ENCODE measurements at regions not wholly inside any gene's neighbourhood (a gene's known extent, or its start where the extent isn't known, plus 50 kb on each side); places are given as distances from the start of the nearest gene placed in this dataset.

DNA sequence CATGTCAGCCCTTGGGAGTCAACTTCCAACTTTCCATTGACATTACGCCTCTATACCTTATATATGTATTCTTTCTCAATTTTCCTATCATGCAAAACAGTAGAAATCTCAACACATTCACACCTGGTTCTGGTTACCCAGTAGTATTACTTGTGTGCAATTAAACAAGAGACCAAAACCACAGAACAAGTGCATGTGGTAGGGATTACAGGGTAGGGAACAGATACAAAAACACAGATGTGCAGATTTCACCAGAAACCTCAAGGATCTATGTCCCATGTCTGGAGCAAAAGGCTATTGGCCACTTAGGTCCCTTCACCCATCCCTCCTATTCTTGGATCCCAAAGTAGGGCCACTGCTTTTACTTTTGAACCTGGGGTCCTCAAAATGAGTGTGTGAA lies 143.6 kb upstream of the ZCCHC13 start:
- Histone ChIP-seq H3K36me3 (replicated peaks in 1 of 2; ENCODE audit: control insufficient read depth in 1 of 2, insufficient read depth in 2 of 2, low read length in 2 of 2) (no peaks in the 10 kb centered on the region), H3K4me2 (ENCODE audit: low read depth, low read length) (no peak overlapping the region), H3K9ac (ENCODE audit: insufficient read depth, low read depth, low read length) (no peak overlapping the region), H3K27me3 (ENCODE audit: control insufficient read depth in 1 of 2, insufficient read depth in 2 of 2, low read length in 2 of 2) (no peaks in the 10 kb centered on the region), H4K20me1 (ENCODE audit: insufficient read depth, low read length) (no peaks in the 10 kb centered on the region), H3K4me1 (ENCODE audit: insufficient read depth, low read length) (no peaks in the 10 kb centered on the region), H3K4me3 (replicated peaks in 1 of 3; ENCODE audit: insufficient read depth in 1 of 3, low read depth in 2 of 3, low read length in 3 of 3) (no peak overlapping the region), H2AFZ (ENCODE audit: low read length) (no peak overlapping the region), H3K9me3 (ENCODE audit: low read length) (no peaks in the 10 kb centered on the region), H3K27ac (ENCODE audit: extremely low read length, insufficient read depth, low read length) (no peak overlapping the region), H3K79me2 (ENCODE audit: insufficient read depth, low read length) (no peaks in the 10 kb centered on the region)
- DNase-seq (ENCODE audit: low spot score), result no peak
- ATAC-seq, result no peak
- ChIA-PET CTCF (ENCODE audit: low intra/inter-chr PET ratio, low total read pairs) (no interaction called here), POLR2A (no interaction called here)
- WGBS (ENCODE audit: low lambda C conversion rate), result 100% methylated on average over 1 of the region's 1 CpG
- in situ Hi-C loops (cut with HindIII; ENCODE audit: extremely low pct_ligation_motif_present, low pct_unique_long_range_greater_than_20kb) (no loop called here), intact Hi-C loops (cut with micrococcal nuclease; ENCODE audit: unreplicated experiment) (no loop called here)
- TF ChIP-seq SP140L (CRISPR knock-in tag; IDR thresholded peaks at IDR 0.05; ENCODE audit: borderline replicate concordance), result no peak
- no peak for TF ChIP-seq HOXD1 (CRISPR knock-in tag; IDR thresholded peaks at IDR 0.05)
- no peak for TF ChIP-seq MBD4 (IDR thresholded peaks at IDR 0.05; ENCODE audit: borderline replicate concordance, low read length)
- TF ChIP-seq ZNF652 (CRISPR knock-in tag; IDR thresholded peaks at IDR 0.05; ENCODE audit: borderline replicate concordance, low read depth), result no peak
- TF ChIP-seq, protein P1, sequence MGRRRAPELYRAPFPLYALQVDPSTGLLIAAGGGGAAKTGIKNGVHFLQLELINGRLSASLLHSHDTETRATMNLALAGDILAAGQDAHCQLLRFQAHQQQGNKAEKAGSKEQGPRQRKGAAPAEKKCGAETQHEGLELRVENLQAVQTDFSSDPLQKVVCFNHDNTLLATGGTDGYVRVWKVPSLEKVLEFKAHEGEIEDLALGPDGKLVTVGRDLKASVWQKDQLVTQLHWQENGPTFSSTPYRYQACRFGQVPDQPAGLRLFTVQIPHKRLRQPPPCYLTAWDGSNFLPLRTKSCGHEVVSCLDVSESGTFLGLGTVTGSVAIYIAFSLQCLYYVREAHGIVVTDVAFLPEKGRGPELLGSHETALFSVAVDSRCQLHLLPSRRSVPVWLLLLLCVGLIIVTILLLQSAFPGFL (CRISPR knock-in tag; IDR thresholded peaks at IDR 0.05), result no peak
- no peak for TF ChIP-seq GATAD1 (CRISPR knock-in tag; IDR thresholded peaks at IDR 0.05)
- TF ChIP-seq ZNF430 (CRISPR knock-in tag; IDR thresholded peaks at IDR 0.05), result no peak
- TF ChIP-seq SRSF9 (IDR thresholded peaks at IDR 0.05; ENCODE audit: borderline replicate concordance, insufficient read depth, low read depth, low read length, poor library complexity, severe bottlenecking), result no peak
- no peak for TF ChIP-seq BRD4 (CRISPR knock-in tag; IDR thresholded peaks at IDR 0.05)
- TF ChIP-seq ZNF292 (CRISPR knock-in tag; IDR thresholded peaks at IDR 0.05; ENCODE audit: borderline replicate concordance, low read depth), result no peak
- TF ChIP-seq, protein P2, sequence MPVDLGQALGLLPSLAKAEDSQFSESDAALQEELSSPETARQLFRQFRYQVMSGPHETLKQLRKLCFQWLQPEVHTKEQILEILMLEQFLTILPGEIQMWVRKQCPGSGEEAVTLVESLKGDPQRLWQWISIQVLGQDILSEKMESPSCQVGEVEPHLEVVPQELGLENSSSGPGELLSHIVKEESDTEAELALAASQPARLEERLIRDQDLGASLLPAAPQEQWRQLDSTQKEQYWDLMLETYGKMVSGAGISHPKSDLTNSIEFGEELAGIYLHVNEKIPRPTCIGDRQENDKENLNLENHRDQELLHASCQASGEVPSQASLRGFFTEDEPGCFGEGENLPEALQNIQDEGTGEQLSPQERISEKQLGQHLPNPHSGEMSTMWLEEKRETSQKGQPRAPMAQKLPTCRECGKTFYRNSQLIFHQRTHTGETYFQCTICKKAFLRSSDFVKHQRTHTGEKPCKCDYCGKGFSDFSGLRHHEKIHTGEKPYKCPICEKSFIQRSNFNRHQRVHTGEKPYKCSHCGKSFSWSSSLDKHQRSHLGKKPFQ (CRISPR knock-in tag; IDR thresholded peaks at IDR 0.05; ENCODE audit: insufficient replicate concordance), result no peak
- no peak for TF ChIP-seq SRSF4 (IDR thresholded peaks at IDR 0.05; ENCODE audit: low read depth, low read length, poor library complexity, severe bottlenecking)
- no TSS peak for BruUV-seq (replicated peaks)
- FAIRE-seq, result no peak
